LNCAP (cell line): ENCODE measurements at regions not wholly inside any gene's neighbourhood (a gene's known extent, or its start where the extent isn't known, plus 50 kb on each side); places are given as distances from the start of the nearest gene placed in this dataset.

Experiments used
- TF ChIP-seq, protein P1 (sequence below): fragments of 450-650 bp; IDR thresholded peaks from 2 replicates; pipeline ENCODE4 v1.5.1; 2017; ENCODE audit warnings: mild to moderate bottlenecking

DNA sequence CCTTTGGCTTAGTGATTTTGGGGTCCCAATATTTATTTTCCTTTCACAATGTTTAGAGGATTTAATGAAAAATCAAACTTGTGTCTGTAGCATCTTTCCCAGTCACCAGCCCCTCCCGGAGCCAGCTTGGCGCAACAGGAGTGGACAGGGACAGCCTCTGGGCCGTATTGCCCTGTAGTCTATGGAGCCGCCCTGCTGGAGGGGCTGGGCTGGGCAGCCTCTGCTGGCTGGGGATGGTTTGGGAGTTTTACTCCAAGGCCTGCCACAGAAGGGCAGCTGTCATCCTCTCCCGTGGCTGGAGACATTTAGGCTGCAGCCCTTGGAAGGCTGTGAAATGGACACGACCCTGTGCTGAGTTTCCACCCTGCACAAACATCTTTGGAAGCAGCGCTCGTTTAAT, 89.4 kb upstream of the RGMA start:
- TF ChIP-seq, protein P1, sequence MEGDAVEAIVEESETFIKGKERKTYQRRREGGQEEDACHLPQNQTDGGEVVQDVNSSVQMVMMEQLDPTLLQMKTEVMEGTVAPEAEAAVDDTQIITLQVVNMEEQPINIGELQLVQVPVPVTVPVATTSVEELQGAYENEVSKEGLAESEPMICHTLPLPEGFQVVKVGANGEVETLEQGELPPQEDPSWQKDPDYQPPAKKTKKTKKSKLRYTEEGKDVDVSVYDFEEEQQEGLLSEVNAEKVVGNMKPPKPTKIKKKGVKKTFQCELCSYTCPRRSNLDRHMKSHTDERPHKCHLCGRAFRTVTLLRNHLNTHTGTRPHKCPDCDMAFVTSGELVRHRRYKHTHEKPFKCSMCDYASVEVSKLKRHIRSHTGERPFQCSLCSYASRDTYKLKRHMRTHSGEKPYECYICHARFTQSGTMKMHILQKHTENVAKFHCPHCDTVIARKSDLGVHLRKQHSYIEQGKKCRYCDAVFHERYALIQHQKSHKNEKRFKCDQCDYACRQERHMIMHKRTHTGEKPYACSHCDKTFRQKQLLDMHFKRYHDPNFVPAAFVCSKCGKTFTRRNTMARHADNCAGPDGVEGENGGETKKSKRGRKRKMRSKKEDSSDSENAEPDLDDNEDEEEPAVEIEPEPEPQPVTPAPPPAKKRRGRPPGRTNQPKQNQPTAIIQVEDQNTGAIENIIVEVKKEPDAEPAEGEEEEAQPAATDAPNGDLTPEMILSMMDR: no peak

DNA sequence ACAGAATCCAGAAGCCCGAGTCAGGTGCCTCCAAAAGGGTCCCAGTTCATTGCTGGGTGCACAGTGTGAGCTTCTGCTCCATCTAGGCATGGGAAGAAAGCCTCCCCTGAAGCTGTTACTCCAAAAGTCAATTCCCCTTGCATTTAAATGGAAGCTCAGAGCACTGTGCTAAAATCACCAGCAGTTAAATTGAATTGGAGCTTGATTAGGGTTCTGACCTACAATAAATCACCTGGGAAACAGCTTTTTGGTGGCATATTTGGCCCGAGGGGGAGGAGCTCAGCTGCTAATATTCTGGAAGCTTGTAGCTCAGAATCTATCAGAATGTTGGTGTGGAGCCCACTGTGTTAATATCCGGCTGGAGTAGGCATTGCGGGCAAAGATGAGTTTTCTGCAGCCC, 87.1 kb upstream of the RGMA start:
- TF ChIP-seq, protein P1: no peak

DNA sequence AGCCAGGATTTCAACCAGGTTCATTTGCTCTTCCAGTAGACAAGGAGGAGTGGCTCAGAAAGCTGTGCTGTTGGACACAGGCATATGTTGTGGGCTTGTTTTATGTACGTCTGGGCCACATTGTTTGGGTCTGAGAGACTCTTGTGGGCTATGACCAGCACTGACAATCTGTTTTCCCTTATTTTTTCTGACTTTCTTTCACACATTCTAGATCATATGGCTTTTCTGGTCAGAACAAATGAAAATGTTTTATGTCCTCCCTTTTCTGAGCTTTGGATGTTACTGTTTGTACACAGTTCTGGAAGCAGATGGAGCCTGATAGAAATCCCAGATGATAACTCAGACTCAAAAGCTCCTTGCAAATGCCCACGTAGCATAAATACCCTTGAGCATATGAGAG, 85.8 kb upstream of the RGMA start:
- TF ChIP-seq, protein P1: no peak

DNA sequence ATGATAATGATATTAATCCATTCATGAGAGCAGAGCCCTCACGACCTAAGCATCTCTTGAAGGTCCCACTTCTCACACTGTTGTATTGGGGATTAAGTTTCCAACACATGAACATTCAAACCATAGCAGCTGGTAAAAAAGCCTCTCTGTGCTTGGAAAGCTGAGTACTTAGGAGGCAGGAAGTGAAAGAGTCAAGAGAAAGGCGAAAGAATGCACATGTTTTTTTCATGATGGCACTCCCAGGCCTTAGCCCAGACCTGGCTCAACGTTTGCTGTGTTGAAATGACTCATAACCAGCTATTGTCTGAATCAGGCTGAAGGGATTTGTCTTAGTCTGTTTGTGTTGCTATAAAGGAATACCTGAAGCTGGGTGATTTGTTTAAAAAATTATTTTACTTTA, 84.4 kb upstream of the RGMA start:
- TF ChIP-seq, protein P1: no peak

DNA sequence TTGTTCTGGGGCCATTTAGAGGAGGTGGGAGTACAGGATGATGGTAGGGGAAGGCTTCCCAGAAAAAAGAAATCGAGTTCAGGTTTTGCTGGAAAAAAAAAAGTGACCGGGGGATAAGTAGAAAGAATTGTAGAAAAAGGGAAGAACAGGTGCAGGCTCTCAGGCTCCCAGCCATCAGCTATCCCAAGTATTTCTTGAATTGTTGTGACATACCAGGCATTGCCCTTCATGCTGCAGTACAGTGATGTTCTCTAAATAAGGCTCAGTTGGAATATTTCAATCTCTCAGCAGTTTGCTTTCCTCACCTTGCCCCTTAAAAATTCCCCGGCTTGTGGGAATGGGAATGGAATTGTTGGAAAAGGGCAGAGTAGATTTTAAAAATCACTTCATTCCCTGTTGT, 82.5 kb upstream of the RGMA start:
- TF ChIP-seq, protein P1: no peak

DNA sequence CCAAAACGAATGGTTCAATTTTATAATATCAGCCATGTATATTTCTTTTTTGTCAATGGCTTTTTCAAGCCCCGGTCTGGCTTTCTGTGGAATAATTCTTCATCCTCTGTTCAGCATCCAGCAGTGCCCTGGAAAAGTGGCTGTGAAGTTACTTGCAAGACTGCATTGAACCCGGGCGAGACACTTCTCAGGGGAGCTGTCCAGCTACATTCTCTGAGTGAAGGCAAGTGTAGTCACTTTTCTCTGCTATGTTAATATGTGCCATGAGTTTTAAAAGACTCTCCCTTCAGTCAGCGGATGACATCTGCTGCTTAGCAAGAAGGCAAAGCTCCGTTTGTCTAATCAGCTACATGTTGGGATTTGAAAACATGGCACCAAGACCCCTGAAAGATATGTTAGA, 81.3 kb upstream of the RGMA start:
- TF ChIP-seq, protein P1: no peak

DNA sequence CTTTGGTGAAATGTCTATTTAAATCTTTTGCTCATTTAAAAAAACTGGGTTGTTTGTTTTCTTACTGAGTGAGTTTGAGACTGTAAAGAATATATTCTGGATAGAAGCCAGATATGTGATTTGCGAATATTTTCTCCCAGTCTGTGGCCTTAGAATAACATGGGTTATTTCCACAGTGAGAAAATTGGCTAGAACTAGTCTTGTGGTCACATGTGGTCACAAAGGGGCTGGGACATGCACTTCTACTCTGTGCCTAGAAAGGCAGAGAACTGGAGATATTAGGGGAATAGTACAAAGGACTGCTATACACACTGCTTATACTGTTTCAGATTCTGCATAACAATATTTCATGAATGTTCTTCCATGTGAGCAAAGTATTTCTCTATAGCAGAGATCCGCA, 79.9 kb upstream of the RGMA start:
- TF ChIP-seq, protein P1: no peak

DNA sequence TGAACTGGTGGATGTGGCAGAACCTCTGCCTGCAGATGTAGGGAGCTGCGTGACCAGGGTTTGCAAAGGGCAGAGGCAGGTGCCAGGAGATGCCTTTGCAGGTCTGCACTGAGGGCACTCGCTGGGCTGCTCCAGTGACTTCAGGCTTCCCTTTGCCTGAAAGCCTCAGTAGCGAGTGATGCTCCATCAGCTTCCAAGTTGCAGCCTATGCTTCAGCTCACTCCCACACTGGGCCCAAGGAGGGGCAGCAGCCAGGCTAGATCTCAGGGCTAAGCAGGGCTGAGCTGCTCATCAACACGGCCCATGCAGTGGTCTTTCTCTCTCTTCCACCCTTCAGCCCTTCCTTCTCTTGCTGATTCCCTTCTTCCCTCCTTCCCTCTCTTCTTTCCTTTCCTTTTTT, 78.3 kb upstream of the RGMA start:
- TF ChIP-seq, protein P1: no peak
